SK-N-SH (cell line): ENCODE measurements at regions not wholly inside any gene's neighbourhood (a gene's known extent, or its start where the extent isn't known, plus 50 kb on each side); places are given as distances from the start of the nearest gene placed in this dataset.
A peak's percentile ranks its signal among the peaks of the same experiment; 100 is the strongest.

ENCODE experiments used
- CTCF ChIA-PET: fragments of 300-600, 350-600 bp; formaldehyde crosslinking; extraction: SDS; loops from one replicate; lab custom pipeline; 2021; lab: Yijun Ruan, JAX
- POLR2A ChIA-PET: fragments of 350-600 bp; sonication (Branson Sonifier 250); formaldehyde crosslinking; extraction: SDS; loops from one replicate; lab custom pipeline; 2020; ENCODE audit warnings: antibody characterized with exemption, inconsistent platforms; lab: Yijun Ruan, JAX
- DNase-seq: peaks from one replicate; pipeline ENCODE4 v3.0.0; 2012
- H2AFZ ChIP-seq: fragments of 200-600 bp; sonication (generic); 2 replicates; pipeline ENCODE4 v1.8.1; 2016; ENCODE audit warnings: antibody characterized with exemption, mild to moderate bottlenecking, low read depth
- H3F3A ChIP-seq: fragments of 200-600 bp; sonication (generic); replicated peaks from 2 replicates; pipeline ENCODE3; 2016; ENCODE audit warnings: antibody characterized with exemption, mild to moderate bottlenecking; ENCODE audit not compliant: insufficient read depth
- H3K27ac ChIP-seq, 2 experiments: fragments of 200-500 bp in 1 of 2; fragments of 200-600 bp in 1 of 2; sonication (Bioruptor generic) in 1 of 2; sonication (generic), shearing (Covaris generic) in 1 of 2; 2 replicates each; pipeline versions ENCODE4 v1.5.1 to v1.6.1; 2014 to 2016; ENCODE audit warnings: low read depth in 2 of 2, inconsistent platforms in 1 of 2, low read length in 1 of 2, mild to moderate bottlenecking in 1 of 2, mixed read lengths in 1 of 2
- H3K27me3 ChIP-seq: fragments of 200-600 bp; sonication (generic), shearing (Covaris generic); 2 replicates; pipeline ENCODE4 v1.6.1; 2016; ENCODE audit warnings: mixed run types; ENCODE audit not compliant: insufficient read depth
- H3K36me3 ChIP-seq, 2 experiments: fragments of 200-500 bp in 1 of 2; fragments of 200-600 bp in 1 of 2; sonication (Bioruptor generic) in 1 of 2; sonication (generic) in 1 of 2; replicated peaks in 1 of 2; 2 replicates each; pipeline versions ENCODE3 to v1.5.1; 2014 to 2016; ENCODE audit warnings: low read length in 1 of 2, mild to moderate bottlenecking in 1 of 2; ENCODE audit not compliant: insufficient read depth in 2 of 2, control insufficient read depth in 1 of 2
- H3K4me1 ChIP-seq, 2 experiments: fragments of 200-500 bp in 1 of 2; fragments of 200-600 bp in 1 of 2; sonication (Bioruptor generic) in 1 of 2; sonication (generic), shearing (Covaris generic) in 1 of 2; 2 replicates each; pipeline versions ENCODE4 v1.5.1 to v1.6.1; 2014 to 2016; ENCODE audit warnings: low read depth in 1 of 2, low read length in 1 of 2, mixed run types in 1 of 2; ENCODE audit not compliant: insufficient read depth in 2 of 2, control insufficient read depth in 1 of 2
- H3K4me2 ChIP-seq: fragments of 200-600 bp; sonication (generic), shearing (Covaris generic); 2 replicates; pipeline ENCODE4 v1.6.1; 2017; ENCODE audit warnings: mixed run types
- H3K4me3 ChIP-seq, 2 experiments: fragments of 200-500 bp in 1 of 2; fragments of 200-600 bp in 1 of 2; sonication (Bioruptor generic) in 1 of 2; sonication (generic), shearing (Covaris generic) in 1 of 2; 2 replicates each; pipeline versions ENCODE4 v1.5.1 to v1.8.1; 2014 to 2016; ENCODE audit warnings: low read depth in 2 of 2, inconsistent platforms in 1 of 2, low read length in 1 of 2, mild to moderate bottlenecking in 1 of 2, mixed read lengths in 1 of 2, moderate library complexity in 1 of 2
- H3K79me2 ChIP-seq: fragments of 200-600 bp; sonication (generic); 2 replicates; pipeline ENCODE4 v1.8.1; 2017; ENCODE audit warnings: mild to moderate bottlenecking; ENCODE audit not compliant: insufficient read depth
- H3K9ac ChIP-seq: fragments of 200-600 bp; sonication (generic); 2 replicates; pipeline ENCODE4 v1.6.1; 2017; ENCODE audit warnings: mixed run types
- H3K9me2 ChIP-seq: fragments of 200-600 bp; sonication (generic); 2 replicates; pipeline ENCODE4 v1.6.1; 2017; ENCODE audit warnings: mixed run types
- H3K9me3 ChIP-seq: fragments of 200-600 bp; sonication (generic); 2 replicates; pipeline ENCODE4 v1.6.1; 2017; ENCODE audit warnings: mixed run types, mild to moderate bottlenecking, moderate library complexity
- H4K20me1 ChIP-seq: fragments of 200-600 bp; sonication (generic); 2 replicates; pipeline ENCODE4 v1.6.1; 2017; ENCODE audit warnings: mild to moderate bottlenecking, mixed run types; ENCODE audit not compliant: insufficient read depth
- CTCF ChIP-seq: fragments of 200-600 bp; sonication (generic); IDR thresholded peaks from 2 replicates; pipeline ENCODE4 v1.6.1; 2017; ENCODE audit warnings: antibody characterized with exemption, mild to moderate bottlenecking, moderate library complexity
- FOSL2 ChIP-seq: IDR thresholded peaks from 2 replicates; pipeline ENCODE4 v1.4.0; 2012; ENCODE audit warnings: low read depth, mild to moderate bottlenecking, moderate library complexity, borderline replicate concordance
- IRF3 ChIP-seq: fragments of 150-350 bp; IDR thresholded peaks from 2 replicates; pipeline ENCODE4 v1.6.1; 2016; ENCODE audit warnings: mild to moderate bottlenecking, low read depth, low read length
- JUND ChIP-seq: IDR thresholded peaks from 2 replicates; pipeline ENCODE4 v1.4.0; 2012
- NRF1 ChIP-seq: IDR thresholded peaks from 2 replicates; pipeline ENCODE4 v1.6.1; 2012; ENCODE audit warnings: low read depth, mild to moderate bottlenecking, low read length
- SMC3 ChIP-seq: IDR thresholded peaks from 2 replicates; pipeline ENCODE4 v1.6.1; 2012; ENCODE audit warnings: low read depth, low read length, improper control_type of control experiment
- TCF12 ChIP-seq: IDR thresholded peaks from 2 replicates; pipeline ENCODE4 v1.4.0; 2012
- WGBS: methylation state at CpG from one replicate; pipeline ENCODE4 v1.1.6; 2017; ENCODE audit warnings: low lambda C conversion rate; 5-methylcytosine and 5-hydroxymethylcytosine counted together
- TF ChIP-seq, protein P1 (sequence below): IDR thresholded peaks from 2 replicates; pipeline ENCODE4; 2012

- TF ChIP-seq CTCF (no peak), TCF12 (no peak)
Observed at GRCh38 chr6:156027248-156027626, 571.6 kb upstream of the NOX3 start (continued).

- Histone ChIP-seq H3K9me3 (0 out of 2 replicates have a peak, but pooled peaks cover 3% of the 10 kb centered on the region), H3K36me3 (no peaks in the 10 kb centered on the region), H3K4me3 (no peak overlapping the region), H3K9ac (no peak overlapping the region), H3K4me1 (peaks cover 12 to 28% of the 10 kb centered on the region in 2 experiments; a peak in 3 of 4 replicates), H3K27ac (peak overlapping the region in 1 of 2 experiments; percentile 98; a peak in 2 of 4 replicates), H3K27me3 (no peaks in the 10 kb centered on the region), H3K79me2 (no peaks in the 10 kb centered on the region), H3K9me2 (no peaks in the 10 kb centered on the region), H3K4me2 (no peak overlapping the region), H2AFZ (no peak overlapping the region), H4K20me1 (no peaks in the 10 kb centered on the region), H3F3A (peaks cover 5% of the 10 kb centered on the region)
- POLR2A ChIA-PET, result no interaction called here
- WGBS, result 50% methylated on average over 4 of the region's 4 CpGs
- TF ChIP-seq, protein P1, sequence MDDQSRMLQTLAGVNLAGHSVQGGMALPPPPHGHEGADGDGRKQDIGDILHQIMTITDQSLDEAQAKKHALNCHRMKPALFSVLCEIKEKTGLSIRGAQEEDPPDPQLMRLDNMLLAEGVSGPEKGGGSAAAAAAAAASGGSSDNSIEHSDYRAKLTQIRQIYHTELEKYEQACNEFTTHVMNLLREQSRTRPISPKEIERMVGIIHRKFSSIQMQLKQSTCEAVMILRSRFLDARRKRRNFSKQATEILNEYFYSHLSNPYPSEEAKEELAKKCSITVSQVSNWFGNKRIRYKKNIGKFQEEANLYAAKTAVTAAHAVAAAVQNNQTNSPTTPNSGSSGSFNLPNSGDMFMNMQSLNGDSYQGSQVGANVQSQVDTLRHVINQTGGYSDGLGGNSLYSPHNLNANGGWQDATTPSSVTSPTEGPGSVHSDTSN, result no peak
- no peak for TF ChIP-seq JUND
- TF ChIP-seq IRF3, result no peak
- TF ChIP-seq FOSL2, result no peak
- TF ChIP-seq CTCF, result no peak
- TF ChIP-seq NRF1, result no peak
- TF ChIP-seq SMC3, result no peak
- DNase-seq, result no peak
- CTCF ChIA-PET, result no interaction called here
Observed at GRCh38 chr6:156026486-156027247, 571.0 kb upstream of the NOX3 start.
